SK-N-SH (cell line): ENCODE measurements at regions not wholly inside any gene's neighbourhood (a gene's known extent, or its start where the extent isn't known, plus 50 kb on each side); places are given as distances from the start of the nearest gene placed in this dataset.

Source experiments
- CTCF ChIA-PET: fragments of 300-600, 350-600 bp; formaldehyde crosslinking; extraction: SDS; loops from one replicate; lab custom pipeline; 2021; lab: Yijun Ruan, JAX
- POLR2A ChIA-PET: fragments of 350-600 bp; sonication (Branson Sonifier 250); formaldehyde crosslinking; extraction: SDS; loops from one replicate; lab custom pipeline; 2020; ENCODE audit warnings: antibody characterized with exemption, inconsistent platforms; lab: Yijun Ruan, JAX
- DNase-seq: peaks from one replicate; pipeline ENCODE4 v3.0.0; 2012
- H2AFZ ChIP-seq: fragments of 200-600 bp; sonication (generic); 2 replicates; pipeline ENCODE4 v1.8.1; 2016; ENCODE audit warnings: antibody characterized with exemption, mild to moderate bottlenecking, low read depth
- H3F3A ChIP-seq: fragments of 200-600 bp; sonication (generic); replicated peaks from 2 replicates; pipeline ENCODE3; 2016; ENCODE audit warnings: antibody characterized with exemption, mild to moderate bottlenecking; ENCODE audit not compliant: insufficient read depth
- H3K27ac ChIP-seq, 2 experiments: fragments of 200-500 bp in 1 of 2; fragments of 200-600 bp in 1 of 2; sonication (Bioruptor generic) in 1 of 2; sonication (generic), shearing (Covaris generic) in 1 of 2; 2 replicates each; pipeline versions ENCODE4 v1.5.1 to v1.6.1; 2014 to 2016; ENCODE audit warnings: low read depth in 2 of 2, inconsistent platforms in 1 of 2, low read length in 1 of 2, mild to moderate bottlenecking in 1 of 2, mixed read lengths in 1 of 2
- H3K27me3 ChIP-seq: fragments of 200-600 bp; sonication (generic), shearing (Covaris generic); 2 replicates; pipeline ENCODE4 v1.6.1; 2016; ENCODE audit warnings: mixed run types; ENCODE audit not compliant: insufficient read depth
- H3K36me3 ChIP-seq, 2 experiments: fragments of 200-500 bp in 1 of 2; fragments of 200-600 bp in 1 of 2; sonication (Bioruptor generic) in 1 of 2; sonication (generic) in 1 of 2; replicated peaks in 1 of 2; 2 replicates each; pipeline versions ENCODE3 to v1.5.1; 2014 to 2016; ENCODE audit warnings: low read length in 1 of 2, mild to moderate bottlenecking in 1 of 2; ENCODE audit not compliant: insufficient read depth in 2 of 2, control insufficient read depth in 1 of 2
- H3K4me1 ChIP-seq, 2 experiments: fragments of 200-500 bp in 1 of 2; fragments of 200-600 bp in 1 of 2; sonication (Bioruptor generic) in 1 of 2; sonication (generic), shearing (Covaris generic) in 1 of 2; 2 replicates each; pipeline versions ENCODE4 v1.5.1 to v1.6.1; 2014 to 2016; ENCODE audit warnings: low read depth in 1 of 2, low read length in 1 of 2, mixed run types in 1 of 2; ENCODE audit not compliant: insufficient read depth in 2 of 2, control insufficient read depth in 1 of 2
- H3K4me2 ChIP-seq: fragments of 200-600 bp; sonication (generic), shearing (Covaris generic); 2 replicates; pipeline ENCODE4 v1.6.1; 2017; ENCODE audit warnings: mixed run types
- H3K4me3 ChIP-seq, 2 experiments: fragments of 200-500 bp in 1 of 2; fragments of 200-600 bp in 1 of 2; sonication (Bioruptor generic) in 1 of 2; sonication (generic), shearing (Covaris generic) in 1 of 2; 2 replicates each; pipeline versions ENCODE4 v1.5.1 to v1.8.1; 2014 to 2016; ENCODE audit warnings: low read depth in 2 of 2, inconsistent platforms in 1 of 2, low read length in 1 of 2, mild to moderate bottlenecking in 1 of 2, mixed read lengths in 1 of 2, moderate library complexity in 1 of 2
- H3K79me2 ChIP-seq: fragments of 200-600 bp; sonication (generic); 2 replicates; pipeline ENCODE4 v1.8.1; 2017; ENCODE audit warnings: mild to moderate bottlenecking; ENCODE audit not compliant: insufficient read depth
- H3K9ac ChIP-seq: fragments of 200-600 bp; sonication (generic); 2 replicates; pipeline ENCODE4 v1.6.1; 2017; ENCODE audit warnings: mixed run types
- H3K9me2 ChIP-seq: fragments of 200-600 bp; sonication (generic); 2 replicates; pipeline ENCODE4 v1.6.1; 2017; ENCODE audit warnings: mixed run types
- H3K9me3 ChIP-seq: fragments of 200-600 bp; sonication (generic); 2 replicates; pipeline ENCODE4 v1.6.1; 2017; ENCODE audit warnings: mixed run types, mild to moderate bottlenecking, moderate library complexity
- H4K20me1 ChIP-seq: fragments of 200-600 bp; sonication (generic); 2 replicates; pipeline ENCODE4 v1.6.1; 2017; ENCODE audit warnings: mild to moderate bottlenecking, mixed run types; ENCODE audit not compliant: insufficient read depth
- CTCF ChIP-seq: fragments of 200-600 bp; sonication (generic); IDR thresholded peaks from 2 replicates; pipeline ENCODE4 v1.6.1; 2017; ENCODE audit warnings: antibody characterized with exemption, mild to moderate bottlenecking, moderate library complexity
- ELF1 ChIP-seq: IDR thresholded peaks from 2 replicates; pipeline ENCODE4 v1.4.0; 2012
- EP300 ChIP-seq, 2 experiments: IDR thresholded peaks; 2 replicates each; pipeline versions ENCODE4 v1.4.0 to v1.6.1; 2012; ENCODE audit warnings: borderline replicate concordance in 1 of 2, low read depth in 1 of 2, low read length in 1 of 2
- FOXM1 ChIP-seq: IDR thresholded peaks from 2 replicates; pipeline ENCODE4 v1.4.0; 2012; ENCODE audit warnings: low read depth, mild to moderate bottlenecking
- GABPA ChIP-seq: IDR thresholded peaks from 2 replicates; pipeline ENCODE4 v1.4.0; 2012; ENCODE audit warnings: low read depth, mild to moderate bottlenecking
- GATA2 ChIP-seq: sonication (generic); formaldehyde crosslinking; IDR thresholded peaks from 2 replicates; pipeline ENCODE4 v1.5.0; 2020; ENCODE audit warnings: mild to moderate bottlenecking, missing genetic modification reagents
- JUND ChIP-seq: IDR thresholded peaks from 2 replicates; pipeline ENCODE4 v1.4.0; 2012
- MAX ChIP-seq: IDR thresholded peaks from 2 replicates; pipeline ENCODE4 v1.4.0; 2012; ENCODE audit warnings: low read depth
- NFIC ChIP-seq: IDR thresholded peaks from 2 replicates; pipeline ENCODE4 v1.4.0; 2012; ENCODE audit warnings: borderline replicate concordance
- NRF1 ChIP-seq: IDR thresholded peaks from 2 replicates; pipeline ENCODE4 v1.6.1; 2012; ENCODE audit warnings: low read depth, mild to moderate bottlenecking, low read length
- PBX3 ChIP-seq: IDR thresholded peaks from 2 replicates; pipeline ENCODE4; 2012
- POLR2AphosphoS5 ChIP-seq: IDR thresholded peaks from 2 replicates; pipeline ENCODE4 v1.6.1; 2012; ENCODE audit warnings: low read depth, low read length
- RAD21 ChIP-seq: IDR thresholded peaks from 2 replicates; pipeline ENCODE4 v1.6.1; 2012; ENCODE audit warnings: mild to moderate bottlenecking, low read length
- RXRA ChIP-seq: IDR thresholded peaks from 2 replicates; pipeline ENCODE4 v1.4.0; 2012; ENCODE audit warnings: low read depth, mild to moderate bottlenecking, borderline replicate concordance
- SIN3A ChIP-seq: IDR thresholded peaks from 2 replicates; pipeline ENCODE4 v1.6.1; 2012; ENCODE audit warnings: low read depth, mild to moderate bottlenecking, low read length, moderate library complexity, borderline replicate concordance
- SMC3 ChIP-seq: IDR thresholded peaks from 2 replicates; pipeline ENCODE4 v1.6.1; 2012; ENCODE audit warnings: low read depth, low read length, improper control_type of control experiment
- TEAD4 ChIP-seq: IDR thresholded peaks from 2 replicates; pipeline ENCODE4 v1.4.0; 2012; ENCODE audit warnings: mild to moderate bottlenecking, borderline replicate concordance; ENCODE audit not compliant: insufficient read depth
- USF1 ChIP-seq: IDR thresholded peaks from 2 replicates; pipeline ENCODE4 v1.4.0; 2012; ENCODE audit warnings: low read depth, borderline replicate concordance
- USF2 ChIP-seq: fragments of 150-350 bp; IDR thresholded peaks from 2 replicates; pipeline ENCODE4 v1.6.1; 2017; ENCODE audit warnings: antibody characterized with exemption, low read length, low read depth, borderline replicate concordance
- YY1 ChIP-seq: IDR thresholded peaks from 2 replicates; pipeline ENCODE4 v1.4.0; 2012; ENCODE audit warnings: low read depth, mild to moderate bottlenecking
- WGBS: methylation state at CpG from one replicate; pipeline ENCODE4 v1.1.6; 2017; ENCODE audit warnings: low lambda C conversion rate; 5-methylcytosine and 5-hydroxymethylcytosine counted together

- WGBS, result 79% methylated on average over 1 of the region's 1 CpG
- Histone ChIP-seq H3K9me3 (no peaks in the 10 kb centered on the region), H3K79me2 (no peaks in the 10 kb centered on the region), H3K4me3 (no peak overlapping the region), H3K4me2 (no peak overlapping the region), H3F3A (no peaks in the 10 kb centered on the region), H3K4me1 (no peaks in the 10 kb centered on the region), H3K27me3 (0 out of 2 replicates have a peak, but pooled peaks cover 5% of the 10 kb centered on the region), H3K9me2 (no peaks in the 10 kb centered on the region), H3K36me3 (no peaks in the 10 kb centered on the region), H2AFZ (no peak overlapping the region), H3K9ac (no peak overlapping the region), H4K20me1 (no peaks in the 10 kb centered on the region), H3K27ac (no peak overlapping the region)
- ChIA-PET POLR2A (no interaction called here), CTCF (interaction anchor here (0.9 to 1.6 kb wide), 3 partner anchors 26 to 451 kb away, joined by 3 to 4 read pairs (median 3); no protein-coding TSS in a partner anchor)
- TF ChIP-seq RXRA, result no peak
- no peak for TF ChIP-seq CTCF
- TF ChIP-seq SMC3, result no peak
- no peak for TF ChIP-seq PBX3
- no peak for TF ChIP-seq SIN3A
- TF ChIP-seq USF1, result no peak
- no peak for TF ChIP-seq POLR2AphosphoS5
- no peak for TF ChIP-seq YY1
- no peak for TF ChIP-seq GABPA
- no peak for TF ChIP-seq NRF1
- no peak for TF ChIP-seq NFIC
- TF ChIP-seq JUND, result no peak
- TF ChIP-seq FOXM1, result no peak
- no peak for DNase-seq
Observed at GRCh38 chr7:25918731-25919130, 233.3 kb upstream of the NFE2L3 start.

- Histone ChIP-seq H3K4me1 (no peaks in the 10 kb centered on the region; a peak in 1 of 4 replicates), H3K79me2 (no peaks in the 10 kb centered on the region), H3K9me2 (no peaks in the 10 kb centered on the region), H4K20me1 (no peaks in the 10 kb centered on the region), H3K27me3 (no peaks in the 10 kb centered on the region), H3K9ac (no peak overlapping the region), H3K36me3 (no peaks in the 10 kb centered on the region), H3K27ac (no peak overlapping the region), H3F3A (no peaks in the 10 kb centered on the region), H3K9me3 (no peaks in the 10 kb centered on the region), H2AFZ (no peak overlapping the region), H3K4me2 (no peak overlapping the region), H3K4me3 (no peak overlapping the region)
- ChIA-PET CTCF (no interaction called here), POLR2A (no interaction called here)
- WGBS, result 2% methylated on average over 3 of the region's 3 CpGs
- TF ChIP-seq SIN3A (no peak), USF1 (no peak), GATA2 (CRISPR knock-in tag) (no peak), PBX3 (no peak), RAD21 (no peak), ELF1 (no peak), MAX (no peak), GABPA (no peak), EP300 (IDR thresholded peaks at IDR 0.05; ENCODE audit: borderline replicate concordance in 1 of 2, low read depth in 1 of 2, low read length in 1 of 2) (no peak), POLR2AphosphoS5 (no peak), JUND (no peak), USF2 (no peak), TEAD4 (no peak), FOXM1 (no peak)
- no peak for DNase-seq
Observed at GRCh38 chr7:25922296-25922695, 229.7 kb upstream of the NFE2L3 start.
